ENCODE measurements at regions not wholly inside any gene's neighbourhood (a gene's known extent, or its start where the extent isn't known, plus 50 kb on each side); places are given as distances from the start of the nearest gene placed in this dataset.
"Not testable (repeated sequence)": the region's sequence is repeated elsewhere in the genome, so short reads cannot be mapped to it uniquely, and the experiment has no call there.

- DNase-seq: no peak
Observed at GRCh38 chr5:106303911-106304310, 1366.8 kb downstream of the EFNA5 start.

GRCh38 chr5:106292654-106293053 is 1378.1 kb downstream of the EFNA5 start:
- DNase-seq: no peak

- no peak for DNase-seq
Observed at GRCh38 chr5:106290841-106291240, 1379.9 kb downstream of the EFNA5 start.

- DNase-seq: no peak
Observed at GRCh38 chr5:106288979-106289378, 1381.8 kb downstream of the EFNA5 start.

GRCh38 chr5:106277540-106278096 is 1393.1 kb downstream of the EFNA5 start:
- DNase-seq: no peak

- DNase-seq: no peak
Observed at GRCh38 chr5:106269252-106269843, 1401.4 kb downstream of the EFNA5 start.

- DNase-seq: no peak
Observed at GRCh38 chr5:106267256-106267655, 1403.5 kb downstream of the EFNA5 start.

- no peak for DNase-seq
Observed at GRCh38 chr5:106262395-106262794, 1408.3 kb downstream of the EFNA5 start.

- not testable (repeated sequence) for DNase-seq
Observed at GRCh38 chr5:106259431-106260090, 1411.2 kb downstream of the EFNA5 start.

GRCh38 chr5:106258591-106259125 is 1412.1 kb downstream of the EFNA5 start:
- no peak for DNase-seq

GRCh38 chr5:106254784-106255183 is 1416.0 kb downstream of the EFNA5 start:
- DNase-seq: no peak

- DNase-seq: not testable (repeated sequence)
Observed at GRCh38 chr5:106246044-106246745, 1424.5 kb downstream of the EFNA5 start.

GRCh38 chr5:106241409-106241808 is 1429.3 kb downstream of the EFNA5 start:
- DNase-seq: no peak

GRCh38 chr5:106205916-106206571 is 1464.7 kb downstream of the EFNA5 start:
- DNase-seq: no peak

- DNase-seq: no peak
Observed at GRCh38 chr5:106202035-106202434, 1468.7 kb downstream of the EFNA5 start.

- no peak for DNase-seq
Observed at GRCh38 chr5:106200971-106201370, 1469.8 kb downstream of the EFNA5 start.

GRCh38 chr5:106195679-106196474 is 1474.9 kb downstream of the EFNA5 start:
- DNase-seq: no peak

GRCh38 chr5:106189121-106189809 is 1481.5 kb downstream of the EFNA5 start:
- no peak for DNase-seq

- no peak for DNase-seq
Observed at GRCh38 chr5:106185661-106186081, 1485.1 kb downstream of the EFNA5 start.

GRCh38 chr5:106174903-106175302 is 1495.8 kb downstream of the EFNA5 start:
- DNase-seq: no peak
